ENCODE measurements at regions not wholly inside any gene's neighbourhood (a gene's known extent, or its start where the extent isn't known, plus 50 kb on each side); places are given as distances from the start of the nearest gene placed in this dataset.

DNA sequence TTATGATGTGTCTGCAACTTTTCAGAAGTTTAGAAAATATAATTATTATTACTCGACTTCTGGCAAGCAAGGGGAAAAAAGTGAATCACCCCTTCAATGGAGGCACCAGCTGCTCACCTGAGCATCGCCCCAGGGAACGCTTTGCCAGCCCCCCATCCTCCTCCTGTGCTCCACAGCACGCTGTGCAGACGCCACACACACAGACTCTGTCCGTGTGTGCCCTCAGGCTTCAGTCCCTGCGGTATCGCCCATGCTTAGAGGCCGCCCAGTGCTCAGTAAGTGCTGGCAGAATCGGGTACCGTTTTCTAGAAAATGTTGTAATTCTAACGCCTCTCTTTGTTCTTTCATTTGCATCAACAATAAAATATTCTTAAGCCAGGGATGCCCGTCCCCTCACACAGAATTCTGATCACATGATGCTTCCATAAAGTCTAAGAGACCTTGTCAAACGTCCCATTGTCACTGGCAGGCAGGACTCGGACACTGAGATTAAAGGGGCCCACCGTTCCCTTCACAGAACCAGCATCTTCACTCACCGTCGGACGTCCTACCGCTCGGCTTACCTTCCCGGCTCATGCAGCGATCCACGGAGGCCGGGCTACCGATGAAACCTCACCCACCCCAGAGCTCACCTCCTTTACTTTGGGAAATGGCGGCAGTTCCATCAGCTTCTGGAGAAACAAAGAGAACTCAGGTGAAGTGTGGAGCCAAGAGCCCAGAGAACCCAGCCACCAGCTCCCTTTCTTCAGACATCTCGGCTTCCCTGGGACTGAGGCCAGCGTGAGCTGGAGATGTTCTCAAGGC lies 105.5 kb downstream of the DLL1 start:
- no peak for DNase-seq (ENCODE audit: low read depth)
- TF ChIP-seq, protein P1, sequence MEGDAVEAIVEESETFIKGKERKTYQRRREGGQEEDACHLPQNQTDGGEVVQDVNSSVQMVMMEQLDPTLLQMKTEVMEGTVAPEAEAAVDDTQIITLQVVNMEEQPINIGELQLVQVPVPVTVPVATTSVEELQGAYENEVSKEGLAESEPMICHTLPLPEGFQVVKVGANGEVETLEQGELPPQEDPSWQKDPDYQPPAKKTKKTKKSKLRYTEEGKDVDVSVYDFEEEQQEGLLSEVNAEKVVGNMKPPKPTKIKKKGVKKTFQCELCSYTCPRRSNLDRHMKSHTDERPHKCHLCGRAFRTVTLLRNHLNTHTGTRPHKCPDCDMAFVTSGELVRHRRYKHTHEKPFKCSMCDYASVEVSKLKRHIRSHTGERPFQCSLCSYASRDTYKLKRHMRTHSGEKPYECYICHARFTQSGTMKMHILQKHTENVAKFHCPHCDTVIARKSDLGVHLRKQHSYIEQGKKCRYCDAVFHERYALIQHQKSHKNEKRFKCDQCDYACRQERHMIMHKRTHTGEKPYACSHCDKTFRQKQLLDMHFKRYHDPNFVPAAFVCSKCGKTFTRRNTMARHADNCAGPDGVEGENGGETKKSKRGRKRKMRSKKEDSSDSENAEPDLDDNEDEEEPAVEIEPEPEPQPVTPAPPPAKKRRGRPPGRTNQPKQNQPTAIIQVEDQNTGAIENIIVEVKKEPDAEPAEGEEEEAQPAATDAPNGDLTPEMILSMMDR (conservative IDR thresholded peaks at IDR 0.05; ENCODE audit: low read depth, low read length) = no peak
- no peak overlapping the region for H3K4me3 ChIP-seq (ENCODE audit: low read length)

DNA sequence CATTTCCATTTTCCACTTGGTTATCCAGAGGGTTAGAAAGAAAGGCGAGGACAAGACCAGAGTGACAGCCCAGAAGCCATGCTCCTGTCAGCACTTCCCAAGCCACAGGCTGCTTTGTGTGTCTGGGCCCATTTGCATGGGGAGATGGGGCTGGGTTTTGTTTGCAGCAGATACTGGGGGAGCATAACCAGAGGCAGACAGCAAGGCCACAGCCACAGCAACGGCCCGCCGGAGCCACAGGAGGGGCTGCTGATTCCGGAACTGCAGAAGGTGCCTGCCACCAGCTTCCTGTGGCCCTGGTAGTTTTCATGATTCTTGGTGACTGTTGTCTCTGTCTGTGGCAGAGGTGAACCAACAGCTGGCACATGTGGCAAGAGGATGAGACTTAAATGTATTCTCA lies 106.6 kb downstream of the DLL1 start:
- TF ChIP-seq, protein P1 (conservative IDR thresholded peaks at IDR 0.05; ENCODE audit: low read depth, low read length) = no peak
- H3K4me3 ChIP-seq (ENCODE audit: low read length) = no peak overlapping the region
- DNase-seq (ENCODE audit: low read depth) = no peak

DNA sequence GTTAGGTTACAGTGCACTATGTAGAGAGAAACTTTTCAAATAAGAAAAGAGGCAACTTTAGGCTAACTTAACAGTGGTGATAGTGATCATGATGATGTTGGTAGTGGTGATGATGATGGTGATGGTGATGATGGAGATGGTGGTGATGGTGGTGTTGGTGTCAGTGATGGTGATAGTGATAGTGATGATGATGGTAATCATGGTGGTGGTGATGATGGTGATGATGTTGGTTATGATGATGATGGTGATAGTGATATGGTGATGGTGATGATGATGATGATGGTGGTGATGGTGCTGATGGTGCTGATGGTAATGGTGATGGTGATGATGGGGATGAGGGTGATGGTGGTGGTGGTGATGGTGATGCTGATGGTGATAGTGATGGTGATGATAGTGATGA lies 107.4 kb downstream of the DLL1 start:
- TF ChIP-seq, protein P1 (conservative IDR thresholded peaks at IDR 0.05; ENCODE audit: low read depth, low read length) = no peak
- no peak for DNase-seq (ENCODE audit: low read depth)

DNA sequence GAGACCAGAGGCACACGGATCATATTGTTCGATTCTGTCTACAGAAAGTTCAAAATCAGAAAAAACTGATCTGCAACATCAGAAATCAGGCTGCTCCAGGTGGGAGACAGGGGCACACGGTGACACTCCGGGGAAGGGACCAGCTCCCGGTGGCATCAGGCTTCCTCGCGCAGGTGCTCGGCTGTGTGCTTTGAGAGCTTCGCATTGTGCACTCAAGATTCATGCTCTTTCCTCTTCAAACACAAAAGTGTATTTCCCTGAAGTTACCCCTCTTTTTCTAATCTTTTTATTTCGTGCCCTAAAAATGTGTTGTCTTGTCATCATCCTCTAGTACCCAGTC lies 108.1 kb downstream of the DLL1 start:
- TF ChIP-seq, protein P1 (conservative IDR thresholded peaks at IDR 0.05; ENCODE audit: low read depth, low read length) = no peak
- H3K4me3 ChIP-seq (ENCODE audit: low read length) = no peak overlapping the region
- no peak for DNase-seq (ENCODE audit: low read depth)

More for the DNA sequence above, 107.4 kb downstream of the DLL1 start:
- no peak overlapping the region for H3K4me3 ChIP-seq (ENCODE audit: low read length)

DNA sequence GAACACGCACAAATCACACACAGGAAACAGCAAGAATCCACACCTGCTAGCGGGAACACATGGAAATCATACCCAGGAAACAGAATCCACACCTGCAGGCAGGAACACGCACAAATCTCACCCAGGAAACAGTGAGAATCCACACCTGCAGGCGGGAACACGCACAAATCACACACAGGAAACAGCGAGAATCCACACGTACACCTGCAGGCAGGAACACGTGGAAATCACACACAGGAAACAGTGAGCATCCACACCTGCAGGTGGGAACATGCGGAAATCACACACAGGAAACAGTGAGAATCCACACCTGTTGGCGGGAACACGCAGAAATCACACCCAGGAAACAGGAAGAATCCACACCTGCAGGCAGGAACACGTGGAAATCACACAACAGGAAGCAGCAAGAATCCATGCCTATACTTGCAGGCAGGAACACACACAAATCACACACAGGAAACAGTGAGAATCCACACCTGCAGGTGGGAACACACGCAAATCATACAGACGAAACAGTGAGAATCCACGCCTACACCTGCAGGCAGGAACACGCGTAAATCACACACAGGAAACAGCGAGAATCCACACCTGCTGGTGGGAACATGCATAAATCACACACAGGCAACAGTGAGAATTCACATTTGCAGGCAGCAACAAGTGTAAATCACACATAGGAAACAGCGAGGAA lies 108.6 kb downstream of the DLL1 start:
- DNase-seq (ENCODE audit: low read depth) = no peak
- TF ChIP-seq, protein P1 (conservative IDR thresholded peaks at IDR 0.05; ENCODE audit: low read depth, low read length) = no peak
- no peak overlapping the region for H3K4me3 ChIP-seq (ENCODE audit: low read length)

DNA sequence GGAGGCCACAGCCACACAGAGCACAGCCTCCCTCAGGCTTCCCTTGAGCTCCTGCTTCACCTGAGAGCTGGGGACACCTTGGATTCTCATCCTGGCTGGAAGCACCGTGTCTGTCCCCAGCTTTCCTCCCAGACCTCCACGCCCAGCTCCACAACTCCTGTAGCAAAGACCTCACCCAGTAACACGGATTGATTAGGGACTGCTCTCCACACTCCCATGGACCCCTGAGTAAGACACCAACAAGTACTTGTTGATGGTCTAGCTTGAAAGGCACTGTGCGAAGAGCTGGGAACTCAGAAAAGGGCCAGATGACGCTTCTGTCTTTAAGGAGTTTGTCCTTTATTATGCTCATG lies 109.6 kb downstream of the DLL1 start:
- TF ChIP-seq, protein P1 (conservative IDR thresholded peaks at IDR 0.05; ENCODE audit: low read depth, low read length) = no peak
- no peak for DNase-seq (ENCODE audit: low read depth)
- H3K4me3 ChIP-seq (ENCODE audit: low read length) = no peak overlapping the region

All from retinal pigment epithelial cell (primary cell).